ENCODE measurements at regions not wholly inside any gene's neighbourhood (a gene's known extent, or its start where the extent isn't known, plus 50 kb on each side); places are given as distances from the start of the nearest gene placed in this dataset.

DNA sequence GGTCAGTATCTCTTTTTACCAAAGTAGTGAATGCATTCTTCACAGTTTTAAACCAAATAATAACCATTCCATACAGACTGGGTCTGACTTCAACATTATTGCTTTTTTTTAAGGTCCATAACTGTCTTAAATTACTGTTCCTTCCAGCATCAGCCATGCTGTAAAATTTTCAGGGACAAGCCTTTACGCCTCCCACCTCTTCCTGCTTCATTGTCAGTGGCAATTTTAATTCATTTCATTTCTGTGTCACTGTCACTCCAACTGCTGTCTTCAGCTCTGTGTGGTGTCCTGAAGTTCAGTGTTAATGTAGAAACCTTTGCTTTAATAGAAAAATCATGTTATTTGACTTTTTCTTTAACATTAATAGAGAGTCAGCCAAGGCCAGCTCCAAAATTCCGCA, 365.6 kb upstream of the PTBP2 start:
- no peak for TF ChIP-seq RNF2 (IDR thresholded peaks at IDR 0.05)
- TF ChIP-seq MAFF (IDR thresholded peaks at IDR 0.05; ENCODE audit: low read length), result no peak
- TF ChIP-seq ZBTB8A (IDR thresholded peaks at IDR 0.05; ENCODE audit: partially characterized antibody), result no peak
